ENCODE measurements at regions not wholly inside any gene's neighbourhood (a gene's known extent, or its start where the extent isn't known, plus 50 kb on each side); places are given as distances from the start of the nearest gene placed in this dataset.

- DNase-seq (ENCODE audit: low read depth) = no peak
- TF ChIP-seq CTCF (IDR thresholded peaks at IDR 0.05; ENCODE audit: insufficient read depth, low read depth, low read length, missing control alignments) = no peak
Observed at GRCh38 chr16:8397223-8397622, 193.1 kb downstream of the TMEM114 start.

GRCh38 chr16:8396463-8396862 is 193.8 kb downstream of the TMEM114 start:
- DNase-seq (ENCODE audit: low read depth) = no peak
- H3K4me3 ChIP-seq (ENCODE audit: low read length) = no peak overlapping the region
- TF ChIP-seq CTCF (IDR thresholded peaks at IDR 0.05; ENCODE audit: insufficient read depth, low read depth, low read length, missing control alignments) = no peak

More at GRCh38 chr16:8397223-8397622, 193.1 kb downstream of the TMEM114 start:
- no peak overlapping the region for H3K4me3 ChIP-seq (ENCODE audit: low read length)

GRCh38 chr16:8391257-8391656 is 199.1 kb downstream of the TMEM114 start:
- no peak for TF ChIP-seq CTCF (IDR thresholded peaks at IDR 0.05; ENCODE audit: insufficient read depth, low read depth, low read length, missing control alignments)

GRCh38 chr16:8388684-8389083 is 201.6 kb downstream of the TMEM114 start:
- no peak overlapping the region for H3K4me3 ChIP-seq (ENCODE audit: low read length)
- no peak for DNase-seq (ENCODE audit: low read depth)
- TF ChIP-seq CTCF (IDR thresholded peaks at IDR 0.05; ENCODE audit: insufficient read depth, low read depth, low read length, missing control alignments) = no peak

More at GRCh38 chr16:8391257-8391656, 199.1 kb downstream of the TMEM114 start:
- no peak overlapping the region for H3K4me3 ChIP-seq (ENCODE audit: low read length)
- no peak for DNase-seq (ENCODE audit: low read depth)

GRCh38 chr16:8381814-8382213 is 208.5 kb downstream of the TMEM114 start:
- no peak for DNase-seq (ENCODE audit: low read depth)
- TF ChIP-seq CTCF (IDR thresholded peaks at IDR 0.05; ENCODE audit: insufficient read depth, low read depth, low read length, missing control alignments) = no peak
- H3K4me3 ChIP-seq (ENCODE audit: low read length) = no peak overlapping the region

GRCh38 chr16:8380311-8380710 is 210.0 kb downstream of the TMEM114 start:
- TF ChIP-seq CTCF (IDR thresholded peaks at IDR 0.05; ENCODE audit: insufficient read depth, low read depth, low read length, missing control alignments) = no peak
- DNase-seq (ENCODE audit: low read depth) = no peak
- no peak overlapping the region for H3K4me3 ChIP-seq (ENCODE audit: low read length)

GRCh38 chr16:8377864-8378263 is 212.4 kb downstream of the TMEM114 start:
- H3K4me3 ChIP-seq (ENCODE audit: low read length) = no peak overlapping the region
- no peak for TF ChIP-seq CTCF (IDR thresholded peaks at IDR 0.05; ENCODE audit: insufficient read depth, low read depth, low read length, missing control alignments)
- DNase-seq (ENCODE audit: low read depth) = no peak
